Lower lobe of right lung (tissue), 2 donors: ENCODE measurements at regions not wholly inside any gene's neighbourhood (a gene's known extent, or its start where the extent isn't known, plus 50 kb on each side); places are given as distances from the start of the nearest gene placed in this dataset.

Source experiments
- ATAC-seq, 2 donors: fragments of 200-7000 bp; cut with Tn5 transposase; one replicate each; pipeline ENCODE4 v1.9.1; 2020 to 2022; ENCODE audit warnings: mild to moderate bottlenecking in 2 of 2, moderate library complexity in 2 of 2
- DNase-seq: peaks from one replicate; pipeline ENCODE4 v3.0.0-alpha.2; 2020
- H3K27ac ChIP-seq: fragments of 200-600 bp; one replicate; pipeline ENCODE4 v1.8.0; 2022
- H3K27me3 ChIP-seq: fragments of 200-600 bp; one replicate; pipeline ENCODE4 v1.8.0; 2022; ENCODE audit warnings: low read depth
- H3K36me3 ChIP-seq: fragments of 200-600 bp; one replicate; pipeline ENCODE4 v1.8.0; 2022; ENCODE audit warnings: mild to moderate bottlenecking
- H3K4me1 ChIP-seq: fragments of 200-600 bp; one replicate; pipeline ENCODE4 v1.8.0; 2022
- H3K4me3 ChIP-seq: fragments of 200-600 bp; one replicate; pipeline ENCODE4 v1.8.0; 2022; ENCODE audit warnings: mild to moderate bottlenecking
- H3K9me3 ChIP-seq: fragments of 200-600 bp; one replicate; pipeline ENCODE4 v1.8.0; 2022
- CTCF ChIP-seq: fragments of 200-600 bp; IDR thresholded peaks from one replicate; pipeline ENCODE4 v1.8.0; 2022; ENCODE audit warnings: antibody characterized with exemption, mild to moderate bottlenecking
- intact Hi-C: fragments of 100-400 bp; cut with DNase I; formaldehyde crosslinking; loops from one replicate; pipeline ENCODE4 v1.11.0; 2022
- donor health status: DM: no; HTN: yes; CAD: no; lungs with severe emphysema.

- Histone ChIP-seq H3K36me3 (no peaks in the 10 kb centered on the region), H3K9me3 (no peaks in the 10 kb centered on the region), H3K27me3 (no peaks in the 10 kb centered on the region), H3K4me3 (no peak overlapping the region), H3K27ac (no peak overlapping the region), H3K4me1 (no peaks in the 10 kb centered on the region)
- DNase-seq: no peak
- TF ChIP-seq CTCF: no peak
- intact Hi-C loops: no loop called here
- peak in 1 of 2 donors; percentile 25 for ATAC-seq
These were observed 687.2 kb upstream of the AADAT start for GRCh38 chr4:170776983-170777382.

- no peak for DNase-seq
- TF ChIP-seq CTCF: no peak
- peak in 1 of 2 donors; percentile 11 for ATAC-seq
- intact Hi-C loops: no loop called here
- Histone ChIP-seq H3K27ac (no peak overlapping the region), H3K4me1 (no peaks in the 10 kb centered on the region), H3K27me3 (no peaks in the 10 kb centered on the region), H3K36me3 (no peaks in the 10 kb centered on the region), H3K9me3 (no peaks in the 10 kb centered on the region), H3K4me3 (no peak overlapping the region)
These were observed 686.1 kb upstream of the AADAT start for GRCh38 chr4:170775851-170776250.

GRCh38 chr4:170773709-170774273, 684.0 kb upstream of the AADAT start:
- Histone ChIP-seq H3K27me3 (no peaks in the 10 kb centered on the region), H3K4me3 (no peak overlapping the region), H3K27ac (no peak overlapping the region), H3K4me1 (no peaks in the 10 kb centered on the region), H3K9me3 (no peaks in the 10 kb centered on the region), H3K36me3 (no peaks in the 10 kb centered on the region)
- DNase-seq (no peak), ATAC-seq (no peak)
- intact Hi-C loops: no loop called here
- TF ChIP-seq CTCF: no peak

- no peaks in the 10 kb centered on the region for H3K27me3 ChIP-seq
- DNase-seq (no peak), ATAC-seq (no peak)
- H3K4me3 ChIP-seq: no peak overlapping the region
- TF ChIP-seq CTCF: no peak
- intact Hi-C loops: no loop called here
- H3K9me3 ChIP-seq: no peaks in the 10 kb centered on the region
- H3K4me1 ChIP-seq: no peaks in the 10 kb centered on the region
- no peak overlapping the region for H3K27ac ChIP-seq
- no peaks in the 10 kb centered on the region for H3K36me3 ChIP-seq
These were observed 682.7 kb upstream of the AADAT start for GRCh38 chr4:170772429-170772828.

GRCh38 chr4:170770664-170771063, 680.9 kb upstream of the AADAT start:
- Histone ChIP-seq H3K36me3 (no peaks in the 10 kb centered on the region), H3K4me1 (no peaks in the 10 kb centered on the region), H3K27ac (no peak overlapping the region), H3K4me3 (no peak overlapping the region), H3K9me3 (no peaks in the 10 kb centered on the region), H3K27me3 (no peaks in the 10 kb centered on the region)
- intact Hi-C loops: no loop called here
- no peak for DNase-seq
- ATAC-seq: no peak
- no peak for TF ChIP-seq CTCF

- no peak for ATAC-seq
- no peak for TF ChIP-seq CTCF
- intact Hi-C loops: no loop called here
- DNase-seq: no peak
- no peaks in the 10 kb centered on the region for H3K9me3 ChIP-seq
- no peaks in the 10 kb centered on the region for H3K36me3 ChIP-seq
- no peak overlapping the region for H3K4me3 ChIP-seq
- no peak overlapping the region for H3K27ac ChIP-seq
- no peaks in the 10 kb centered on the region for H3K27me3 ChIP-seq
- no peaks in the 10 kb centered on the region for H3K4me1 ChIP-seq
These were observed 680.1 kb upstream of the AADAT start for GRCh38 chr4:170769862-170770261.
